Astrocyte of the cerebellum (primary cell): ENCODE measurements at regions not wholly inside any gene's neighbourhood (a gene's known extent, or its start where the extent isn't known, plus 50 kb on each side); places are given as distances from the start of the nearest gene placed in this dataset.
A peak's percentile ranks its signal among the peaks of the same experiment; 100 is the strongest.
"Not testable (repeated sequence)": the region's sequence is repeated elsewhere in the genome, so short reads cannot be mapped to it uniquely, and the experiment has no call there.

Experiments
- DNase-seq: peaks from one replicate; pipeline ENCODE4 v3.0.0-alpha.2; 2011; ENCODE audit warnings: low read depth
- H3K4me3 ChIP-seq: 2 replicates; pipeline ENCODE4 v1.5.1; 2011; ENCODE audit warnings: mild to moderate bottlenecking, low read depth, low read length, moderate library complexity
- in situ Hi-C: cut with HindIII; loops from 2 replicates; pipeline ENCODE4 v1.10.0; 2017; ENCODE audit warnings: low sequenced_read_pairs
- TF ChIP-seq, protein P1 (sequence below): IDR thresholded peaks from 2 replicates; pipeline ENCODE4 v1.5.1; 2012; ENCODE audit warnings: low read length, low read depth, moderate library complexity, mild to moderate bottlenecking; ENCODE audit errors: missing control alignments

DNA sequence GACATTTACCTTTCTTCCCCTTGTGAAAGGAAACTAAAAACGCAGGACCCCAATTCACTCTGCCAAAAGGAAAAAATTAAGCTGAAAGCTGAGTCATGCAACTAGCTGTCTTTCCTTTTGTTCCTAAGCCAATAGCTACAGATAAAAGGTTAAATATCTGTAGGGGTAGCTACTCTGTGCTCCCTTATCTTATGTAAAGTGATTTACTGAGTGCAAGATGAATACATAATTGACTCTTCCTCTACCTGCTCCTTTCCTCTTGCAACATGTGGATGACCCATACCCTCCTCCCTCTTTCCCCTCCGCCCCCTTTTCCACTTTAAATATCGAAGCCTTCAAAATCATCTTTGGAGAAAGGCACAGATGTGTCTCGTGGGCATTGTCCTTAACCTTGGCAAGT is 68.0 kb upstream of the ZNF157 start:
- DNase-seq: no peak
- TF ChIP-seq, protein P1, sequence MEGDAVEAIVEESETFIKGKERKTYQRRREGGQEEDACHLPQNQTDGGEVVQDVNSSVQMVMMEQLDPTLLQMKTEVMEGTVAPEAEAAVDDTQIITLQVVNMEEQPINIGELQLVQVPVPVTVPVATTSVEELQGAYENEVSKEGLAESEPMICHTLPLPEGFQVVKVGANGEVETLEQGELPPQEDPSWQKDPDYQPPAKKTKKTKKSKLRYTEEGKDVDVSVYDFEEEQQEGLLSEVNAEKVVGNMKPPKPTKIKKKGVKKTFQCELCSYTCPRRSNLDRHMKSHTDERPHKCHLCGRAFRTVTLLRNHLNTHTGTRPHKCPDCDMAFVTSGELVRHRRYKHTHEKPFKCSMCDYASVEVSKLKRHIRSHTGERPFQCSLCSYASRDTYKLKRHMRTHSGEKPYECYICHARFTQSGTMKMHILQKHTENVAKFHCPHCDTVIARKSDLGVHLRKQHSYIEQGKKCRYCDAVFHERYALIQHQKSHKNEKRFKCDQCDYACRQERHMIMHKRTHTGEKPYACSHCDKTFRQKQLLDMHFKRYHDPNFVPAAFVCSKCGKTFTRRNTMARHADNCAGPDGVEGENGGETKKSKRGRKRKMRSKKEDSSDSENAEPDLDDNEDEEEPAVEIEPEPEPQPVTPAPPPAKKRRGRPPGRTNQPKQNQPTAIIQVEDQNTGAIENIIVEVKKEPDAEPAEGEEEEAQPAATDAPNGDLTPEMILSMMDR: no peak
- no peak overlapping the region for H3K4me3 ChIP-seq
- in situ Hi-C loops: no loop called here

- in situ Hi-C loops, H3K4me3 ChIP-seq, DNase-seq: not testable (repeated sequence)
Measured at GRCh38 chrX:47306471-47307023, 63.8 kb upstream of the ZNF157 start.

DNA sequence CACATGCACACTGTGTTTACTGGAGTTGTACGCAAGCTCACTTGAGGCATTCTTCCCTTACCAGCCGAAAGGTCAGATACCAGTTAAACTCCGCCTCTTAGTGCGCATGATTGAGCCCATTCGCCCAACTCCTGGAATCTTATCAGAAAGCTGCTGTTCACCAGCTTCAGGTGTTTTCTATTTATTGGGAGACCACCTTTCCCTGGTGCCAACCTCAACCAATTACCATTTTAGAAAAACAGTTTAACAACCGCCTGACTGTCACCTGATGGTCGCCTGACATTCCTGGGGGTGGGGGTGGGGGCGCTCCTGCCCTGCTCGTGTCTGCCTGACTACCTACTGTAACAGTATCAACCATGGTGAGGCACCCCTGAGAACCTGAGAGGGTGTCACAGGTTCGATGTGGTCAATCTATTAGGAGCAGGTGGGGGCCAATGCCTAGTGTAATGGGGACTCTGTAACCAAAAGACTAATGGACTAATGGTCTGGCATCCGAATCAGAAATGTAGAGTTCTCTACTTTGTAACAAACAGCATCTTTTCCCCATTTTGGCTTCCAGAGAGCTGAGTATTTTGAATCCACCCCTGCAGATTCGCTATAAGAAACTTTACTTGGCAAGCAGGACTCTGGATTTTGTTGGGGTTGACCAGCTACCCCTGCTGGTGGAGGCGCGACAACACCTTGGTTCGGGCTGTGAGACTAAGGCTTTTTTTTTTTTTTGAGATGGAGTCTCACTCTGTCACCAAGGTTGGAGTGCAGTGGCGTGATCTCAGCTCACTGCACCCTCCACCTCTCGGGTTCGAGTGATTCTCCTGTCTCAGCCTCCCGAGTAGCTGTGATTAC is 58.2 kb upstream of the ZNF157 start:
- in situ Hi-C loops: no loop called here
- TF ChIP-seq, protein P1: peak; percentile 72
- DNase-seq: peak; percentile 16
- H3K4me3 ChIP-seq: no peak overlapping the region

DNA sequence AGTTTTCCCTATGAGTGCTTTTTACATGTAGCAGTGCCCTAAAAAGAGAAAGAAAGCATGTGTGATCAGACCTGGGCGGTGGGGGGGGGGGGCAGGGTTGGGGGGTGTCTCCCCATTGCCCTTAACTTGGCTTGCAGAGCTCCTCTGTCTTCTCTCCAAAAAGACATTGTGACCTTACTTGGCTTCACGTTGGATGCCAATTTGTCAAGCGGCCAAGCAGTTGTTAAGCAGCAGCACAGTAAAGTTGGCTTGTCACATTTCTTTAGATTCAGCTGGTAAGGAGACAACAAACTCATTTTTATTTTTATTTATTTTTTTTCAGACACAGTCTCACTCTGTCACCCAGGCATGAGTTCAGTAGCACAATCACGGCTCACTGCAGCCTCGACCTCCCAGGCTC is 57.3 kb upstream of the ZNF157 start:
- DNase-seq: no peak
- H3K4me3 ChIP-seq: no peak overlapping the region
- in situ Hi-C loops: no loop called here
- TF ChIP-seq, protein P1: no peak

- TF ChIP-seq, protein P1: no peak
Measured at GRCh38 chrX:47316276-47317025, 53.9 kb upstream of the ZNF157 start.

More at GRCh38 chrX:47316276-47317025, 53.9 kb upstream of the ZNF157 start:
- in situ Hi-C loops: no loop called here
- peak overlapping the region; percentile 12 for H3K4me3 ChIP-seq
- DNase-seq: no peak
